OCI-LY7 (cell line): ENCODE measurements at regions not wholly inside any gene's neighbourhood (a gene's known extent, or its start where the extent isn't known, plus 50 kb on each side); places are given as distances from the start of the nearest gene placed in this dataset.

ENCODE experiments used
- EZH2phosphoT487 ChIP-seq: fragments of 200-600 bp; sonication (generic); IDR thresholded peaks from 2 replicates; pipeline ENCODE4 v1.6.1; 2018; ENCODE audit warnings: low read depth, borderline replicate concordance, mild to moderate bottlenecking, mixed run types, antibody characterized with exemption, low read length, moderate library complexity, mixed read lengths
- TF ChIP-seq, protein P1 (sequence below): fragments of 200-600 bp; sonication (generic); conservative IDR thresholded peaks from 2 replicates; pipeline ENCODE4 v1.5.1; 2014; ENCODE audit warnings: mild to moderate bottlenecking, antibody characterized with exemption, low read length, moderate library complexity, mixed read lengths

- TF ChIP-seq, protein P1, sequence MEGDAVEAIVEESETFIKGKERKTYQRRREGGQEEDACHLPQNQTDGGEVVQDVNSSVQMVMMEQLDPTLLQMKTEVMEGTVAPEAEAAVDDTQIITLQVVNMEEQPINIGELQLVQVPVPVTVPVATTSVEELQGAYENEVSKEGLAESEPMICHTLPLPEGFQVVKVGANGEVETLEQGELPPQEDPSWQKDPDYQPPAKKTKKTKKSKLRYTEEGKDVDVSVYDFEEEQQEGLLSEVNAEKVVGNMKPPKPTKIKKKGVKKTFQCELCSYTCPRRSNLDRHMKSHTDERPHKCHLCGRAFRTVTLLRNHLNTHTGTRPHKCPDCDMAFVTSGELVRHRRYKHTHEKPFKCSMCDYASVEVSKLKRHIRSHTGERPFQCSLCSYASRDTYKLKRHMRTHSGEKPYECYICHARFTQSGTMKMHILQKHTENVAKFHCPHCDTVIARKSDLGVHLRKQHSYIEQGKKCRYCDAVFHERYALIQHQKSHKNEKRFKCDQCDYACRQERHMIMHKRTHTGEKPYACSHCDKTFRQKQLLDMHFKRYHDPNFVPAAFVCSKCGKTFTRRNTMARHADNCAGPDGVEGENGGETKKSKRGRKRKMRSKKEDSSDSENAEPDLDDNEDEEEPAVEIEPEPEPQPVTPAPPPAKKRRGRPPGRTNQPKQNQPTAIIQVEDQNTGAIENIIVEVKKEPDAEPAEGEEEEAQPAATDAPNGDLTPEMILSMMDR, result no peak
- no peak for TF ChIP-seq EZH2phosphoT487
Observed at GRCh38 chr20:62529896-62530642, 54.3 kb upstream of the GATA5 start.
